Epithelial cell of proximal tubule (primary cell): ENCODE measurements at regions not wholly inside any gene's neighbourhood (a gene's known extent, or its start where the extent isn't known, plus 50 kb on each side); places are given as distances from the start of the nearest gene placed in this dataset.

ENCODE experiments used
- DNase-seq: peaks from one replicate; pipeline ENCODE4 v3.0.0-alpha.2; 2011; ENCODE audit warnings: low read depth
- H3K4me3 ChIP-seq: 2 replicates; pipeline ENCODE4 v1.5.1; 2011; ENCODE audit warnings: low read depth, mild to moderate bottlenecking, low read length
- TF ChIP-seq, protein P1 (sequence below): conservative IDR thresholded peaks from 2 replicates; pipeline ENCODE4 v1.5.1; 2012; ENCODE audit warnings: low read depth, mild to moderate bottlenecking, low read length

GRCh38 chr13:95360464-95361097 is 59.3 kb upstream of the ABCC4 start:
- no peak overlapping the region for H3K4me3 ChIP-seq
- TF ChIP-seq, protein P1, sequence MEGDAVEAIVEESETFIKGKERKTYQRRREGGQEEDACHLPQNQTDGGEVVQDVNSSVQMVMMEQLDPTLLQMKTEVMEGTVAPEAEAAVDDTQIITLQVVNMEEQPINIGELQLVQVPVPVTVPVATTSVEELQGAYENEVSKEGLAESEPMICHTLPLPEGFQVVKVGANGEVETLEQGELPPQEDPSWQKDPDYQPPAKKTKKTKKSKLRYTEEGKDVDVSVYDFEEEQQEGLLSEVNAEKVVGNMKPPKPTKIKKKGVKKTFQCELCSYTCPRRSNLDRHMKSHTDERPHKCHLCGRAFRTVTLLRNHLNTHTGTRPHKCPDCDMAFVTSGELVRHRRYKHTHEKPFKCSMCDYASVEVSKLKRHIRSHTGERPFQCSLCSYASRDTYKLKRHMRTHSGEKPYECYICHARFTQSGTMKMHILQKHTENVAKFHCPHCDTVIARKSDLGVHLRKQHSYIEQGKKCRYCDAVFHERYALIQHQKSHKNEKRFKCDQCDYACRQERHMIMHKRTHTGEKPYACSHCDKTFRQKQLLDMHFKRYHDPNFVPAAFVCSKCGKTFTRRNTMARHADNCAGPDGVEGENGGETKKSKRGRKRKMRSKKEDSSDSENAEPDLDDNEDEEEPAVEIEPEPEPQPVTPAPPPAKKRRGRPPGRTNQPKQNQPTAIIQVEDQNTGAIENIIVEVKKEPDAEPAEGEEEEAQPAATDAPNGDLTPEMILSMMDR = no peak
- DNase-seq = no peak

DNA sequence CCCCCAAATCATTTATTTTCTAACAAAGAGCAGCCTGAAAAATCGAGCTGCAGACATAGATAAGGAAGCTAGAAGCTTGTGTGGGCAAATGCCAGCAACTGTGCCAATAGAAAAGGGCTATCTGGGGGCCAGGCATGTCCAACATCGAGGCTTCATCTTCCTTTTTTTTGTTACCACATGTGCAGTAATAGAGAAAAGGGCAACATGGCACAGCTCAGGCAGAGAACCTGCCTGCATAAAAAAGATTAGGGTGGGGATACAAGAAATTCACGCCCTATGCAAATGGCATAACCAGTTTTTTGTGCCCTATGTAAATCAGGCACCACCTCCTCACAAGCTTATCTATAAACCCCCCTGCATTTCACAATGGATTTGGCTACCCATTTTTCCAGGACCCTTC is 60.4 kb upstream of the ABCC4 start:
- TF ChIP-seq, protein P1 = no peak
- H3K4me3 ChIP-seq = no peak overlapping the region
- no peak for DNase-seq

- no peak for DNase-seq
- H3K4me3 ChIP-seq = no peak overlapping the region
- TF ChIP-seq, protein P1 = no peak
These were observed 61.4 kb upstream of the ABCC4 start for GRCh38 chr13:95362666-95363065.

GRCh38 chr13:95367309-95367843 is 66.1 kb upstream of the ABCC4 start:
- no peak overlapping the region for H3K4me3 ChIP-seq
- TF ChIP-seq, protein P1 = no peak
- no peak for DNase-seq

DNA sequence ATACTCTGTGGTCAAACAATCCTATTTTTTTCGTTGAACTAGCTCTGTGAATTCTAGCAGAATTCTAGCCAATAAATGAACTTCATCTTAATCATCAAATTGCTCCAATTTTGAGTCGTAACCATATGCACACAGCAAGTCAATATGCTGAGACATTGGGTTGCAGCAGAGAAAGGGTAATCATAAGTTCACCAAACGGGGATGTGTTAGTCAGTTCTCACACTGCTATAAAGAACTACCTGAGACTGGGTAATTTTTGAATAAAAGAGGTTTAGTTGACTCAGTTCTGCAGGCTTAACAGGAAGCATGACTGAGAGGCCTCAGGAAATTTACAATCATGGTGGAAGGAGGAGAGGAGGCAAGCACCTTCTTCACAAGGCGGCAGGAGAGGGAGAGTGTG is 67.7 kb upstream of the ABCC4 start:
- DNase-seq = no peak
- TF ChIP-seq, protein P1 = no peak

GRCh38 chr13:95375706-95376105 is 74.5 kb upstream of the ABCC4 start:
- TF ChIP-seq, protein P1 = no peak
- H3K4me3 ChIP-seq = no peak overlapping the region
- no peak for DNase-seq

More for the DNA sequence above, 67.7 kb upstream of the ABCC4 start:
- H3K4me3 ChIP-seq = no peak overlapping the region

- DNase-seq = no peak
- H3K4me3 ChIP-seq = no peak overlapping the region
- TF ChIP-seq, protein P1 = no peak
These were observed 77.4 kb upstream of the ABCC4 start for GRCh38 chr13:95378603-95379002.
